ENCODE measurements at regions not wholly inside any gene's neighbourhood (a gene's known extent, or its start where the extent isn't known, plus 50 kb on each side); places are given as distances from the start of the nearest gene placed in this dataset.

DNA sequence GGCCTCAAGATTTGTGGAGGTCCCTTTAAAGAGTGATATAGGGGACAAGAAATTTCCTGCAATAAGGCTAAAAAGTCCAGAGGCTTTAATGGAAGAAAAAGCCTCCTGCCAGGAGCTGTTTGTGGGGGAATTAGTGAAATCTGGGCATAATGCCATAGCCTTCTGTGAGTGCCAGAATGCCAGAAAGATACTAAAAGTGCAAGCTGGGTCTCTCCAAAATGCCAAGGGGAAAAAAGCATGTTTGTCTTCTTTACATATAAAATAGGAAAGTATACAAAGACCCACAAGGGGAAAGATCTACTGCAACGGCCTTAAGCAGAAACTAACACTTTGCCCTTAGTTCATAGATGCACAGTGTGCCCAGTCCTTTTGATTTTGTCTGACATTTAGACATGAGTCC lies 647.7 kb upstream of the ZNF804A start:
- TF ChIP-seq L3MBTL2 (conservative IDR thresholded peaks at IDR 0.05) (no peak), ZNF384 (IDR thresholded peaks at IDR 0.05) (no peak), FOXM1 (IDR thresholded peaks at IDR 0.05; ENCODE audit: borderline replicate concordance) (no peak), HDGF (IDR thresholded peaks at IDR 0.05; ENCODE audit: borderline replicate concordance) (no peak), SUZ12 (IDR thresholded peaks at IDR 0.05) (no peak), FOXK2 (IDR thresholded peaks at IDR 0.05) (no peak), ARNT (IDR thresholded peaks at IDR 0.05) (no peak), BHLHE40 (IDR thresholded peaks at IDR 0.05; ENCODE audit: borderline replicate concordance) (no peak), ELF4 (IDR thresholded peaks at IDR 0.05) (no peak), FOXA1 (IDR thresholded peaks at IDR 0.05) (no peak), LEF1 (IDR thresholded peaks at IDR 0.05; ENCODE audit: borderline replicate concordance) (no peak), SP1 (IDR thresholded peaks at IDR 0.05) (no peak), NFRKB (IDR thresholded peaks at IDR 0.05) (no peak)
- TF ChIP-seq, protein P1, sequence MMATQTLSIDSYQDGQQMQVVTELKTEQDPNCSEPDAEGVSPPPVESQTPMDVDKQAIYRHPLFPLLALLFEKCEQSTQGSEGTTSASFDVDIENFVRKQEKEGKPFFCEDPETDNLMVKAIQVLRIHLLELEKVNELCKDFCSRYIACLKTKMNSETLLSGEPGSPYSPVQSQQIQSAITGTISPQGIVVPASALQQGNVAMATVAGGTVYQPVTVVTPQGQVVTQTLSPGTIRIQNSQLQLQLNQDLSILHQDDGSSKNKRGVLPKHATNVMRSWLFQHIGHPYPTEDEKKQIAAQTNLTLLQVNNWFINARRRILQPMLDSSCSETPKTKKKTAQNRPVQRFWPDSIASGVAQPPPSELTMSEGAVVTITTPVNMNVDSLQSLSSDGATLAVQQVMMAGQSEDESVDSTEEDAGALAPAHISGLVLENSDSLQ (IDR thresholded peaks at IDR 0.05) = no peak
